H9 (cell line): ENCODE measurements at regions not wholly inside any gene's neighbourhood (a gene's known extent, or its start where the extent isn't known, plus 50 kb on each side); places are given as distances from the start of the nearest gene placed in this dataset.

ENCODE experiments used
- DNase-seq: peaks from one replicate; pipeline ENCODE4 v3.0.0-alpha.2; 2017
- H2AFZ ChIP-seq: one replicate; pipeline ENCODE4 v1.6.1; 2013; ENCODE audit warnings: mild to moderate bottlenecking, low read length, control low read depth, moderate library complexity
- H2AK5ac ChIP-seq: 2 replicates; pipeline ENCODE4 v1.6.1; 2013; ENCODE audit warnings: low read length, control low read depth, mixed read lengths; ENCODE audit not compliant: insufficient read length
- H2BK120ac ChIP-seq: one replicate; pipeline ENCODE4 v1.6.1; 2013; ENCODE audit warnings: low read depth, mild to moderate bottlenecking, low read length, control low read depth, inconsistent platforms; ENCODE audit not compliant: poor library complexity, severe bottlenecking
- H2BK12ac ChIP-seq: 2 replicates; pipeline ENCODE4 v1.6.1; 2013; ENCODE audit warnings: low read length, control low read depth, mixed read lengths, low read depth; ENCODE audit not compliant: insufficient read length
- H2BK15ac ChIP-seq: 2 replicates; pipeline ENCODE4 v1.6.1; 2013; ENCODE audit warnings: low read depth, low read length, control low read depth
- H2BK20ac ChIP-seq: one replicate; pipeline ENCODE4 v1.6.1; 2013; ENCODE audit warnings: low read depth, mild to moderate bottlenecking, low read length, control low read depth, inconsistent platforms; ENCODE audit not compliant: poor library complexity, severe bottlenecking
- H2BK5ac ChIP-seq: 2 replicates; pipeline ENCODE4 v1.6.1; 2013; ENCODE audit warnings: low read length, control low read depth, mixed read lengths; ENCODE audit not compliant: insufficient read length
- H3K14ac ChIP-seq: 2 replicates; pipeline ENCODE4 v1.6.1; 2013; ENCODE audit warnings: low read length, control low read depth; ENCODE audit not compliant: insufficient read depth
- H3K18ac ChIP-seq: 2 replicates; pipeline ENCODE4 v1.6.1; 2013; ENCODE audit warnings: low read depth, mild to moderate bottlenecking, mixed read lengths, low read length, control low read depth; ENCODE audit not compliant: insufficient read length
- H3K23ac ChIP-seq: 2 replicates; pipeline ENCODE4 v1.6.1; 2013; ENCODE audit warnings: low read length, control low read depth, mixed read lengths, low read depth; ENCODE audit not compliant: insufficient read length
- H3K23me2 ChIP-seq: 2 replicates; pipeline ENCODE4 v1.6.1; 2013; ENCODE audit warnings: low read depth, mild to moderate bottlenecking, mixed read lengths, low read length, control low read depth; ENCODE audit not compliant: insufficient read length, poor library complexity, severe bottlenecking
- H3K27ac ChIP-seq: 2 replicates; pipeline ENCODE4 v1.5.1; 2013; ENCODE audit warnings: low read length, control low read depth, mixed read lengths, low read depth; ENCODE audit not compliant: insufficient read length
- H3K27me3 ChIP-seq: 2 replicates; pipeline ENCODE4 v1.6.1; 2013; ENCODE audit warnings: low read length, control low read depth, inconsistent platforms; ENCODE audit not compliant: insufficient read depth
- H3K4ac ChIP-seq: 2 replicates; pipeline ENCODE4 v1.6.1; 2013; ENCODE audit warnings: low read depth, mild to moderate bottlenecking, control low read depth, inconsistent platforms, low read length, moderate library complexity
- H3K4me1 ChIP-seq: 2 replicates; pipeline ENCODE4 v1.6.1; 2013; ENCODE audit warnings: low read length, control low read depth, inconsistent platforms; ENCODE audit not compliant: insufficient read depth
- H3K4me2 ChIP-seq: 2 replicates; pipeline ENCODE4 v1.6.1; 2013; ENCODE audit warnings: low read length, control low read depth, mixed read lengths; ENCODE audit not compliant: insufficient read length, insufficient read depth
- H3K56ac ChIP-seq: 2 replicates; pipeline ENCODE4 v1.6.1; 2013; ENCODE audit warnings: low read depth, mild to moderate bottlenecking, mixed read lengths, low read length, control low read depth; ENCODE audit not compliant: insufficient read length
- H3K79me1 ChIP-seq: 2 replicates; pipeline ENCODE4 v1.6.1; 2013; ENCODE audit warnings: low read depth, mild to moderate bottlenecking, moderate library complexity, low read length, control low read depth, inconsistent platforms; ENCODE audit not compliant: insufficient read depth, poor library complexity, severe bottlenecking
- H3K79me2 ChIP-seq: 2 replicates; pipeline ENCODE4 v1.6.1; 2013; ENCODE audit warnings: low read length, control low read depth, inconsistent platforms; ENCODE audit not compliant: insufficient read depth
- H3K9ac ChIP-seq: 2 replicates; pipeline ENCODE4 v1.6.1; 2013; ENCODE audit warnings: low read length, control low read depth, mixed read lengths; ENCODE audit not compliant: insufficient read length; ENCODE audit errors: extremely low read depth
- H3K9me3 ChIP-seq: one replicate; pipeline ENCODE4 v1.6.1; 2013; ENCODE audit warnings: low read depth, low read length, inconsistent platforms; ENCODE audit not compliant: control insufficient read depth
- H3T11ph ChIP-seq: one replicate; pipeline ENCODE4 v1.6.1; 2013; ENCODE audit warnings: mild to moderate bottlenecking, low read length, control low read depth, inconsistent platforms
- H4K20me1 ChIP-seq: one replicate; pipeline ENCODE4 v1.6.1; 2013; ENCODE audit not compliant: control insufficient read depth, insufficient read length, insufficient read depth
- H4K5ac ChIP-seq: 2 replicates; pipeline ENCODE4 v1.6.1; 2013; ENCODE audit warnings: low read depth, mild to moderate bottlenecking, mixed read lengths, low read length, control low read depth; ENCODE audit not compliant: insufficient read length
- H4K8ac ChIP-seq: replicated peaks from 2 replicates; pipeline ENCODE4 v1.6.1; 2013; ENCODE audit warnings: low read length, control low read depth, mixed read lengths, low read depth; ENCODE audit not compliant: insufficient read length
- H4K91ac ChIP-seq: 2 replicates; pipeline ENCODE4 v1.6.1; 2013; ENCODE audit warnings: low read depth, mild to moderate bottlenecking, moderate library complexity, mixed read lengths, low read length, control low read depth; ENCODE audit not compliant: insufficient read length
- H3K27ac Mint-ChIP-seq, 3 experiments: 2 replicates in 2 of 3; 3 replicates in 1 of 3; pipeline ENCODE4 v1.8.0; 2020 to 2021; ENCODE audit warnings: mixed read lengths in 3 of 3, mild to moderate bottlenecking in 1 of 3, moderate library complexity in 1 of 3
- H3K27me3 Mint-ChIP-seq: 2 replicates; pipeline ENCODE4 v1.8.0; 2021; ENCODE audit warnings: low read depth, mild to moderate bottlenecking, moderate library complexity, mixed read lengths
- H3K36me3 Mint-ChIP-seq, 3 experiments: 2 replicates in 2 of 3; 3 replicates in 1 of 3; pipeline ENCODE4 v1.8.0; 2020 to 2021; ENCODE audit warnings: low read depth in 3 of 3, mixed read lengths in 3 of 3; ENCODE audit not compliant: insufficient read depth in 1 of 3
- H3K4me1 Mint-ChIP-seq, 2 experiments: 2 replicates each; pipeline ENCODE4 v1.8.0; 2020; ENCODE audit warnings: mixed read lengths in 2 of 2
- H3K4me3 Mint-ChIP-seq, 2 experiments: 2 replicates in 1 of 2; 3 replicates in 1 of 2; pipeline ENCODE4 v1.8.0; 2020 to 2021; ENCODE audit warnings: mild to moderate bottlenecking in 2 of 2, mixed read lengths in 2 of 2, moderate library complexity in 1 of 2
- H3K9me3 Mint-ChIP-seq, 2 experiments: 2 replicates in 1 of 2; 3 replicates in 1 of 2; pipeline ENCODE4 v1.8.0; 2020; ENCODE audit warnings: mild to moderate bottlenecking in 2 of 2, mixed read lengths in 2 of 2, moderate library complexity in 1 of 2
- CTCF ChIP-seq: fragments of 200-600 bp; sonication (generic); conservative IDR thresholded peaks from 3 replicates; pipeline ENCODE4 v1.8.0; 2021; ENCODE audit warnings: antibody characterized with exemption, mild to moderate bottlenecking
- WGBS: extraction: QIAGEN DNeasy Blood & Tissue Kit; methylation state at CpG from one replicate; pipeline ENCODE4 v1.1.7; 2013; ENCODE audit warnings: missing lambda C conversion rate, low lambda C conversion rate, mixed read lengths; ENCODE audit not compliant: insufficient read length; ENCODE audit errors: extremely low coverage; 5-methylcytosine and 5-hydroxymethylcytosine counted together

- no peak overlapping the region for H3K14ac ChIP-seq
- Mint-ChIP-seq H3K27me3 (peaks cover 63% of the 10 kb centered on the region), H3K4me3 (no peak overlapping the region), H3K4me1 (peaks cover 15 to 16% of the 10 kb centered on the region in 2 experiments), H3K36me3 (peaks cover 3 to 9% (median 4%) of the 10 kb centered on the region in 3 experiments; a peak in 6 of 7 replicates), H3K27ac (no peak overlapping the region), H3K9me3 (peaks cover 13 to 15% of the 10 kb centered on the region in 2 experiments)
- peaks cover 11% of the 10 kb centered on the region; the same call in 1 of the 2 replicates for H3K27me3 ChIP-seq
- H2AK5ac ChIP-seq: no peak overlapping the region
- no peak overlapping the region for H3K56ac ChIP-seq
- H4K91ac ChIP-seq: no peak overlapping the region
- no peak overlapping the region for H3T11ph ChIP-seq
- no peak overlapping the region for H3K27ac ChIP-seq
- H2BK12ac ChIP-seq: no peak overlapping the region
- H4K20me1 ChIP-seq: no peaks in the 10 kb centered on the region
- H4K8ac ChIP-seq: no peak overlapping the region
- no peak overlapping the region for H2AFZ ChIP-seq
- H3K79me1 ChIP-seq: no peaks in the 10 kb centered on the region
- H4K5ac ChIP-seq: no peak overlapping the region
- no peak overlapping the region for H3K9ac ChIP-seq
- TF ChIP-seq CTCF: no peak
- no peaks in the 10 kb centered on the region for H3K79me2 ChIP-seq
- no peak overlapping the region for H2BK15ac ChIP-seq
- WGBS: no CpG with 5 or more reads among the region's 1 CpG
- H3K23me2 ChIP-seq: no peaks in the 10 kb centered on the region
- H3K4me1 ChIP-seq: no peaks in the 10 kb centered on the region; the same call in 1 of the 2 replicates
- H2BK120ac ChIP-seq: no peak overlapping the region
- no peak overlapping the region for H3K23ac ChIP-seq
- peaks cover 11% of the 10 kb centered on the region for H3K9me3 ChIP-seq
- DNase-seq: no peak
- no peak overlapping the region for H2BK5ac ChIP-seq
- H3K4me2 ChIP-seq: no peak overlapping the region
- no peak overlapping the region for H2BK20ac ChIP-seq
- H3K4ac ChIP-seq: no peak overlapping the region
- no peak overlapping the region for H3K18ac ChIP-seq
These were observed 332.5 kb upstream of the FAM241A start for GRCh38 chr4:111812760-111813159.
